Midbrain (tissue), 1 donor: ENCODE measurements at regions not wholly inside any gene's neighbourhood (a gene's known extent, or its start where the extent isn't known, plus 50 kb on each side); places are given as distances from the start of the nearest gene placed in this dataset.
"Not testable (repeated sequence)": the region's sequence is repeated elsewhere in the genome, so short reads cannot be mapped to it uniquely, and the experiment has no call there.

ENCODE experiments used
- DNase-seq: peaks from one replicate; lab custom pipeline; 2025; lab: John Stamatoyannopoulos, UW

DNA sequence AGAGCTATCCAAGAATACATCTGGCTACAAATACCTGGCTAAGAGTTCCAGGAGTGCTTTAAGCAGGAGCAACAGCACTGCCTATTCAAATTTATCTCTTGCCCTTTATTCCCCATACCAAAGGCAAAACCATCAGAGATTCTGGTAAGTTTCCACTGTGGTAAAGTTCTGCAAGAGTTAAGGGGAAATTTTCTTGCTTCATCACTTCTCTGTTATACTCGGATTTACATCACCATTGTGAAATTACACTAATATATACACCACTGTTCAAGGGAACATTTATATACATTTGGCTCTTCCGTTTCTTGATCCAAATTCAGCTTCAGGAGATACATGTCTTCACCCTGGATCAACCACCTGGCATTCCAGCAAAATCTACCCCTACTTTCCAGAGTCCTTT is 70.8 kb upstream of the PTPN13 start:
- DNase-seq = no peak

DNA sequence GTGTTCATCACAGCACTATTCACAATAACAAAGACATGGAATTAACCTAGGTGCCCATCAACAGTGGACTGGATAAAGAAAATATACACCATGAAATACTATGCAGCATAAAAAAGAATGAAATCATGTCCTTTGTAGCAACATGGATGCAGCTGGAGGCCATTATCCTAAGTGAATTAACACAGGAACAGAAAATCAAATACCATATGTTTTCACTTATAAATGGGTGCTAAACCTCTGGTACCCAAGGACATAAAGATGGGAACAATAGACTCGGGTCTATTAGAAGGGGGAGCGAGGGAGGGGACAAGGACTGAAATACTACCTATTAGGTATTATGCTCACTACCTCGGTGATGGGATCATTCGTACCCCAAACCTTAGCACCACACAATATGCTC is 66.4 kb upstream of the PTPN13 start:
- DNase-seq = not testable (repeated sequence)

- no peak for DNase-seq
Observed at GRCh38 chr4:86529436-86529835, 64.7 kb upstream of the PTPN13 start.

GRCh38 chr4:86530183-86530582 is 63.9 kb upstream of the PTPN13 start:
- no peak for DNase-seq

DNA sequence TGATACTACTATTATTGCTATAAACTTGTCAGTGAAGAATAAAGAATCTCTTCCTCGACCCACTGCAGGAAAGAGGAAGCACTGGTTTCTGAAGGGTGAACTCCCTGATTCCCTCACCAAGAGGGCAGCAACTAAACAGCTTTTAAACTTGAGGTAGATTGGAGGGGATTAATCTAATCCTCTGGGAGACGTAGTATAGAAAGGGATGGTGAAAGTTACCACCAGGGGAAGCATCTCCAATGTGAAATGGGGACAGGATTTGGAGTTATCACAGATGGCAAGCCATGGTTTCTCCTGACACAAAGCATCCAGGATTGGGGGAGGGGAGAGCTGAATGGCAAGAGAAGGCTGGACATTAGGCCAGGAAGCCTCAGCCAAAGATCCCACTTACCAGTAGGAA is 62.7 kb upstream of the PTPN13 start:
- no peak for DNase-seq

- no peak for DNase-seq
Observed at GRCh38 chr4:86532851-86533250, 61.3 kb upstream of the PTPN13 start.

- DNase-seq = no peak
Observed at GRCh38 chr4:86536151-86536550, 58.0 kb upstream of the PTPN13 start.

DNA sequence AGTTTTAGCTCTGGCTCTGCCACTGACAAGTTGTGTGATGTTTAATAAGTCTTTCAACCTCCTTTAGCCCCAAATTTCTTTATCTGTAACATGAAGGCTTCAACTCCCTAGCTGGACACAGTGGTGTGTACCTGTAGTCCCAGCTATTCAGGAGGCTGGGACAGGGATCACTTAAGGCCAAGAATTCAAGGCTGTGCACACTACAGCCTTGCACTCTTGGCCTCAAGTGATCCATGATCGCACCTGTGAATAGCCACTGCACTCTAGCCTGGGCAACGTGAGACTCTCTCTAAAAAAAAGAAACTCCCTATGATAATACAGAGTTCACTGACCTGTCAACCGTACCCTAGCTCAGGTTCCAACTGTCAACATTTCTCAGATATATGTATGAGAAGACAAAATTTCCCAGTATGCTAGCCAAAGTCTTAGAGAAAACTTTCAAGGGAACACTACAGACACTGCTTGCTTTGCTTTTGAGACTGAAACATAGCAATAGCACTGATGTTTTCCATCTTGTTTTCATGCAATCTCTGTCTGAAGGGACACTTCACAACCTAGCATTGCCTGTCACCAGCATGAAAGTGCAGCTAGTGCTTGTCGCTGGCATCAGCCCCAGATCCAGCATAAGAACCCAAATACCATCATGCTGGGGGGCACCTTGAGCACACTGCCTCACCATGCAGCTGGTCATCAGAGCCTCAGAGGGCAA is 51.6 kb upstream of the PTPN13 start:
- no peak for DNase-seq

DNA sequence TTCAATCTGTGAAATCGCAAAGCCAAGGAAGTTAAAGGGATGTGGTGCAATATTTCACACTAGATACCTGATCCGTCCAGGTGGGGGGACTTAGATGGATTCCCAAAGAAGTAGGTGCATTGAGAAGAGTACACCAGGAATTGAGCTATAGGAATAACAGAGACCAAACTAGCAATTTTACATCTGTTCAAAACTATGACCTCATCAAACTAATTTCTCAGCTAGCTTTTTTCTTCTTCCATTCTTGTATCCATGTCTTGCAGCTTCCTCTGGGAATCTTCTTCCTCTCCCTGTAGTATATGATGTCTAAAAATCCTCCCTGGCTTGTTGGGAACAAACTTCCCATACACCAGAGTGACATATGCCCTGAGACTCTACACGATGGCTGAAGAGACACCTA is 51.0 kb upstream of the PTPN13 start:
- DNase-seq = no peak

DNA sequence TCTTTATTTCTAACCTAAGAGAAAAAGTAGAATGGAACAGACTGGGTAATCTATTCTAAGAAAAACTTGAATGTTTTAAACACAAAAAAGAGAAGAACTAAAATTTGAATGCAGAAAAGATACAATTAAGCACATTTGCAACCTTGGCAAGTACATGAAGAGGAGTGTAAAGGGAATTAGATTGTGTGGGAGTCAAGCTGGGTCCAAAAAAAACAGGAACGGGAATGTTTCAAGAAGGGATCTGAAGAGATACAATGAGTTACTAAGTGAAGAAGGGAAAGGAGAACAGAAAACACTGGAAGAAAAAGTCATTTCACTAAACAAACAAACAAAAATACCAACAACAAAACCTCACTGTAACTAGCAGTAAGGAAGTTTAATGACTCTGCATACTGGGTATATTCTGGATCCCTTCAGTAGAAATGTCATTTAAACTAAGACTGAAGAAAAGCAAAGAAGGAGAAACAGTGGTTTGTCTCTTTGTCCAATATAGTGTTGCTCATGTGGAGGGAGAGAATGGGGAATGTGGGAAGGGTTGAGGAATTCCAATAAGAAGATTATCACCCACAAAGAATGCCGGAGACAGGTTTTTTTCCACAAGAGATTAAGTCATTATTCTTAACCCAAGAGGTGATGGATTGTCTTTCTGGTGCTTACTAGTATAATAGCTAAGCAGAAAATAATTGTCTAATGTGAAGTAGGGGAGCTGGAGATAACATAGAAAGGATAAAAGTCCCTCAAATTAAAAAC is 50.4 kb upstream of the PTPN13 start:
- no peak for DNase-seq

DNA sequence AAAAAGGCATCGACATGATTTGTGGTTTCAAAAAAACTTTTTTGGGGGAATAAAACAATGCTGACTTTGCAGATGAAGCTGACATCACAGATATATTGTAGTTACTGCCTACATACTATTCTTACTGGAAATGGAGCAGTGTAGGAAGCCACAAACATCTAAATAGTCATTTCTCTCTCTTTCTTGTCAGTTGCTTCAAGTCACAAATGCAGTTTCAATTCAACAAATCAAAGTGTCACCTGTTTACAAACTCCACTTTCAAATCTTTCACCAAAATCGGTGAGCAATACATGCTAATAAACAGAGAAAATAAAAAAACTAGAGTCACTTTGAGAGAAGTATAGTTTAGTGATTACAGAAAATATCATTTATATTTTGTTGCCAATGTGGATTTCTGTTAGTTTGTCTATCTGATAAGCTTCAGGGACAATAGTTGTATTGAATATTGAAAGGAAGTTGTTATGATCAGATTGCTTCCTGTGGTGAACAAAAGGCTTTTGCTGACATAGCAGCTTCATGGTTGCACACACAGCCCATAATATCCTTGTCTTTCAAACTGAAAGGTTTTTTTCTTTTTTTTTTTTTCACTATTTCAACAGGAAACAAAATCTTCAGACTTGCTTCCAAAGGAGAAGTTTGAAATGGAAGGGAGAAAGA is 49.7 kb upstream of the PTPN13 start:
- DNase-seq = no peak
